Fibroblast of lung (primary cell): ENCODE measurements at regions not wholly inside any gene's neighbourhood (a gene's known extent, or its start where the extent isn't known, plus 50 kb on each side); places are given as distances from the start of the nearest gene placed in this dataset.
"Not testable (repeated sequence)": the region's sequence is repeated elsewhere in the genome, so short reads cannot be mapped to it uniquely, and the experiment has no call there.

Source experiments
- DNase-seq, 2 donors: peaks; one replicate each; pipeline versions ENCODE4 v3.0.0 to v3.0.0-alpha.2; 2010; ENCODE audit warnings: low read depth in 2 of 2
- H2AFZ ChIP-seq: 2 replicates; pipeline ENCODE4 v1.5.1; 2012; ENCODE audit warnings: low read length, control low read depth, inconsistent platforms
- H3K27ac ChIP-seq: 2 replicates; pipeline ENCODE4 v1.5.1; 2011; ENCODE audit warnings: low read length, control low read depth; ENCODE audit not compliant: insufficient read depth
- H3K27me3 ChIP-seq: 2 replicates; pipeline ENCODE4 v1.5.1; 2011; ENCODE audit warnings: mild to moderate bottlenecking, low read length; ENCODE audit not compliant: control insufficient read depth, insufficient read depth
- H3K36me3 ChIP-seq: 2 replicates; pipeline ENCODE4 v1.5.1; 2011; ENCODE audit warnings: low read length; ENCODE audit not compliant: control insufficient read depth, insufficient read depth
- H3K4me1 ChIP-seq: 2 replicates; pipeline ENCODE4 v1.5.1; 2011; ENCODE audit warnings: low read length; ENCODE audit not compliant: control insufficient read depth, insufficient read depth; ENCODE audit errors: extremely low read depth
- H3K4me2 ChIP-seq: 2 replicates; pipeline ENCODE4 v1.5.1; 2011; ENCODE audit warnings: low read length, control low read depth; ENCODE audit not compliant: insufficient read depth; ENCODE audit errors: extremely low read depth
- H3K4me3 ChIP-seq, 4 experiments: fragments of 200-600 bp in 1 of 4; sonication (generic) in 1 of 4; replicated peaks in 1 of 4; 2 replicates each; pipeline ENCODE4 v1.5.1; 2011 to 2016; ENCODE audit warnings: low read length in 4 of 4, low read depth in 3 of 4, mild to moderate bottlenecking in 3 of 4, control low read depth in 2 of 4, inconsistent platforms in 1 of 4, mixed read lengths in 1 of 4; ENCODE audit not compliant: insufficient read depth in 1 of 4; ENCODE audit errors: control extremely low read depth in 1 of 4
- H3K79me2 ChIP-seq: 2 replicates; pipeline ENCODE4 v1.5.1; 2012; ENCODE audit warnings: mild to moderate bottlenecking, low read length, inconsistent platforms; ENCODE audit not compliant: control insufficient read depth, insufficient read depth
- H3K9ac ChIP-seq: 2 replicates; pipeline ENCODE4 v1.5.1; 2011; ENCODE audit warnings: mild to moderate bottlenecking, low read length, control low read depth; ENCODE audit not compliant: insufficient read depth
- H3K9me3 ChIP-seq: 2 replicates; pipeline ENCODE4 v1.5.1; 2012; ENCODE audit warnings: low read depth, low read length; ENCODE audit not compliant: control insufficient read depth, insufficient read depth
- H4K20me1 ChIP-seq: 2 replicates; pipeline ENCODE4 v1.5.1; 2011; ENCODE audit warnings: low read length; ENCODE audit not compliant: control insufficient read depth, insufficient read depth; ENCODE audit errors: extremely low read depth
- EZH2 ChIP-seq: IDR thresholded peaks from 2 replicates; pipeline ENCODE4 v1.5.1; 2012; ENCODE audit warnings: low read length, control low read depth, mild to moderate bottlenecking; ENCODE audit errors: missing control alignments
- TF ChIP-seq, protein P1 (sequence below), 2 donors: IDR thresholded peaks in 1 of 2; conservative IDR thresholded peaks in 1 of 2; 1 replicate in 1 of 2; 2 replicates in 1 of 2; pipeline ENCODE4 v1.5.1; 2011 to 2012; ENCODE audit warnings: low read length in 2 of 2, control low read depth in 1 of 2, inconsistent platforms in 1 of 2, low read depth in 1 of 2, mild to moderate bottlenecking in 1 of 2

DNA sequence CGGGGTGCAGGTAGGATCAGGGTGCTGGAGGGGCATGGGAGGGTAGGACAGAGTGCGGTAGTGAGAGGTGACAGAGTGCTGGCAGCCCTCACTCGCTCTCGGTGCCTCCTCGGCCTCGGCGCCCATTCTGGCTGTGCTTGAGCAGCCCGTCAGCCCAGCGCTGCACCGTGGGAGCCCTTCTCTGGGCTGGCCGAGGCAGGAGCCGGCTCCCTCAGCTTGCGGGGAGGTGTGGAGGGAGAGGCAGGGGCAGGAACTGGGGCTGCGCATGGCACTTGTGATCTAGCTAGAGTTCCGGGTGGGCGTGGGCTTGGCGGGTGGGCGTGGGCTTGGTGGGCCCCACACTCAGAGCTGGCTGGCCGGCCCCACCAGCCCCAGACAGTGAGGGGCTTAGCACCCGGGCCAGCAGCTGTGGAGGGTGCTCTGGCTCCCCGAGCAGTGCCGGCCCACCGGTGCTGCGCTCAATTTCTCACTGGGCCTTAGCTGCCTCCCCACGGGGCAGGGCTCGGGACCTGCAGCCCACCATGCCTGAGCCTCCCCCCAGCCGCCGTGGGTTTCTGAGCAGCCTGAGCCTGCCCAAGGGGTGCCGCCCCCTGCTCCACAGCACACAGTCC, 112.8 kb upstream of the DUSP22 start:
- no peak overlapping the region for H3K27ac ChIP-seq
- H3K4me2 ChIP-seq: no peak overlapping the region
- peaks cover 3% of the 10 kb centered on the region for H3K27me3 ChIP-seq
- no peaks in the 10 kb centered on the region for H3K79me2 ChIP-seq
- no peak for DNase-seq
- H3K9ac ChIP-seq: no peak overlapping the region
- H2AFZ ChIP-seq: no peak overlapping the region
- no peaks in the 10 kb centered on the region for H3K4me1 ChIP-seq
- no peak for TF ChIP-seq EZH2
- TF ChIP-seq, protein P1, sequence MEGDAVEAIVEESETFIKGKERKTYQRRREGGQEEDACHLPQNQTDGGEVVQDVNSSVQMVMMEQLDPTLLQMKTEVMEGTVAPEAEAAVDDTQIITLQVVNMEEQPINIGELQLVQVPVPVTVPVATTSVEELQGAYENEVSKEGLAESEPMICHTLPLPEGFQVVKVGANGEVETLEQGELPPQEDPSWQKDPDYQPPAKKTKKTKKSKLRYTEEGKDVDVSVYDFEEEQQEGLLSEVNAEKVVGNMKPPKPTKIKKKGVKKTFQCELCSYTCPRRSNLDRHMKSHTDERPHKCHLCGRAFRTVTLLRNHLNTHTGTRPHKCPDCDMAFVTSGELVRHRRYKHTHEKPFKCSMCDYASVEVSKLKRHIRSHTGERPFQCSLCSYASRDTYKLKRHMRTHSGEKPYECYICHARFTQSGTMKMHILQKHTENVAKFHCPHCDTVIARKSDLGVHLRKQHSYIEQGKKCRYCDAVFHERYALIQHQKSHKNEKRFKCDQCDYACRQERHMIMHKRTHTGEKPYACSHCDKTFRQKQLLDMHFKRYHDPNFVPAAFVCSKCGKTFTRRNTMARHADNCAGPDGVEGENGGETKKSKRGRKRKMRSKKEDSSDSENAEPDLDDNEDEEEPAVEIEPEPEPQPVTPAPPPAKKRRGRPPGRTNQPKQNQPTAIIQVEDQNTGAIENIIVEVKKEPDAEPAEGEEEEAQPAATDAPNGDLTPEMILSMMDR (conservative IDR thresholded peaks at IDR 0.05 in 1 of 2, IDR thresholded peaks at IDR 0.05 in 1 of 2; ENCODE audit: low read depth in 1 of 2, low read length in 2 of 2): no peak
- no peaks in the 10 kb centered on the region for H3K9me3 ChIP-seq
- no peaks in the 10 kb centered on the region for H4K20me1 ChIP-seq
- H3K36me3 ChIP-seq: no peaks in the 10 kb centered on the region
- no peak overlapping the region for H3K4me3 ChIP-seq

DNA sequence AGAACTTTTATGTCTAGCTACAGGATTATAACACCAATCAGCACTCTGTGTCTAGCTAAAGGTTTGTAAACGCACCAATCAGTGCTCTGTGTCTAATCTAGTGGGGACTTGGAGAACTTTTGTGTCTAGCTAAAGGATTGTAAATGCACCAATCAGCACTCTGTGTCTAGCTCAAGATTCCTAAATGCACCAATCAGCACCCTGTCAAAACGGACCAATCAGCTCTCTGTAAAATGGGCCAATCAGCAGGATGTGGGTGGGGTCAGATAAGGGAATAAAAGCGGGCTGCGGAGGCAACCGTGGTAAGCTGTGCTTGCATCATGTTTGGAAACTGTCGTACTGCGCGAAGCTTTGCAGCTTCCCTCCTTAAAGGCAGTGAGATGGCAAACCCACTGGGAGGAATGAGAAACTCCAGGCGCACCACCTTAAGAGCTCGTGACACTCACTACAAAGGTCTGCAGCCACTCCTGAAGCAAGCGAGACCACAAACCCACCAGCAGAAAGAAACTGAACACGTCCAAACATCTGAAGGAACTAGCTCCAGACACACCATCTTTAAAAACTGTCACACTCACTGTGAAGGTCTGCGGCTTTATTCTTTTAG, 112.1 kb upstream of the DUSP22 start:
- H3K4me1 ChIP-seq: not testable (repeated sequence)

DNA sequence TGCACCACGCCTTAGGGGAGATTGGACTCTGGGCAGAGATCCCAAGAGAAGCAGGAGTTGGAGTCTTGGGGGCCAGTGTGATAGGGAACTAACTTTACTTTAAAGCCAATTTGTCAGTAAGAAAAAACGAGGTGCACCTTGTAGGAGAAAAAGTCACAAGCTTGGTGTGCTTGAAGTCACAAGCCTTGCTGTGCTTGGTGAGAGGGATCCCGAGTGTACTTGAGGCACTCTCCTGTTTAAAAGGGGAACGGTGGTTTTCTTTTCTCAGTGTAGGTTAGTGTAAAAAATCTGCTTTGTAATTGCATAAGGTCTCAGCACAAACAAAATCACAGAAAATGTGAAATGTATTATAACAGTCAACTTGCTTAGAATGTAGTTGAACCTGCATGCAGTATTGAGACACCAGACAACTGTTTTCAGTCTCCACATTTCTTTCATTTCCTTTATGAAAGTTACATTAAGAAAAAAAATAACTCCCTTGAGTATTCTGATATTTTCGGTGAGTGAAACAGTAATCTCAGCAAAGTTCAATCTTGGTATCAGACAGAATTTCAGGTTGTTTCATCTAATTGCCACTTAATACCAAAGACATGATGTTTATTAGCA, 111.1 kb upstream of the DUSP22 start:
- no peaks in the 10 kb centered on the region for H3K9me3 ChIP-seq
- no peaks in the 10 kb centered on the region for H3K4me1 ChIP-seq
- no peak overlapping the region for H3K9ac ChIP-seq
- H3K36me3 ChIP-seq: no peaks in the 10 kb centered on the region
- no peak overlapping the region for H3K4me2 ChIP-seq
- peaks cover 3% of the 10 kb centered on the region for H3K27me3 ChIP-seq
- TF ChIP-seq, protein P1 (conservative IDR thresholded peaks at IDR 0.05 in 1 of 2, IDR thresholded peaks at IDR 0.05 in 1 of 2; ENCODE audit: low read depth in 1 of 2, low read length in 2 of 2): no peak
- TF ChIP-seq EZH2: no peak
- no peaks in the 10 kb centered on the region for H4K20me1 ChIP-seq
- no peaks in the 10 kb centered on the region for H3K79me2 ChIP-seq
- no peak for DNase-seq
- no peak overlapping the region for H3K4me3 ChIP-seq
- no peak overlapping the region for H2AFZ ChIP-seq
- no peak overlapping the region for H3K27ac ChIP-seq

More for the DNA sequence above, 112.1 kb upstream of the DUSP22 start:
- not testable (repeated sequence) for H2AFZ ChIP-seq, H3K36me3 ChIP-seq, H3K79me2 ChIP-seq, H3K4me3 ChIP-seq, H3K27ac ChIP-seq, H3K4me2 ChIP-seq, H3K27me3 ChIP-seq, H4K20me1 ChIP-seq, DNase-seq, H3K9ac ChIP-seq, H3K9me3 ChIP-seq
